Fibroblast of lung (primary cell): ENCODE measurements at regions not wholly inside any gene's neighbourhood (a gene's known extent, or its start where the extent isn't known, plus 50 kb on each side); places are given as distances from the start of the nearest gene placed in this dataset.

Experiments
- EZH2 ChIP-seq: IDR thresholded peaks from 2 replicates; pipeline ENCODE4 v1.5.1; 2012; ENCODE audit warnings: low read length, control low read depth, mild to moderate bottlenecking; ENCODE audit errors: missing control alignments
- TF ChIP-seq, protein P1 (sequence below), 2 donors: IDR thresholded peaks in 1 of 2; conservative IDR thresholded peaks in 1 of 2; 1 replicate in 1 of 2; 2 replicates in 1 of 2; pipeline ENCODE4 v1.5.1; 2011 to 2012; ENCODE audit warnings: low read length in 2 of 2, control low read depth in 1 of 2, inconsistent platforms in 1 of 2, low read depth in 1 of 2, mild to moderate bottlenecking in 1 of 2

GRCh38 chr4:19650903-19651864, 600.5 kb upstream of the SLIT2 start:
- TF ChIP-seq, protein P1, sequence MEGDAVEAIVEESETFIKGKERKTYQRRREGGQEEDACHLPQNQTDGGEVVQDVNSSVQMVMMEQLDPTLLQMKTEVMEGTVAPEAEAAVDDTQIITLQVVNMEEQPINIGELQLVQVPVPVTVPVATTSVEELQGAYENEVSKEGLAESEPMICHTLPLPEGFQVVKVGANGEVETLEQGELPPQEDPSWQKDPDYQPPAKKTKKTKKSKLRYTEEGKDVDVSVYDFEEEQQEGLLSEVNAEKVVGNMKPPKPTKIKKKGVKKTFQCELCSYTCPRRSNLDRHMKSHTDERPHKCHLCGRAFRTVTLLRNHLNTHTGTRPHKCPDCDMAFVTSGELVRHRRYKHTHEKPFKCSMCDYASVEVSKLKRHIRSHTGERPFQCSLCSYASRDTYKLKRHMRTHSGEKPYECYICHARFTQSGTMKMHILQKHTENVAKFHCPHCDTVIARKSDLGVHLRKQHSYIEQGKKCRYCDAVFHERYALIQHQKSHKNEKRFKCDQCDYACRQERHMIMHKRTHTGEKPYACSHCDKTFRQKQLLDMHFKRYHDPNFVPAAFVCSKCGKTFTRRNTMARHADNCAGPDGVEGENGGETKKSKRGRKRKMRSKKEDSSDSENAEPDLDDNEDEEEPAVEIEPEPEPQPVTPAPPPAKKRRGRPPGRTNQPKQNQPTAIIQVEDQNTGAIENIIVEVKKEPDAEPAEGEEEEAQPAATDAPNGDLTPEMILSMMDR (conservative IDR thresholded peaks at IDR 0.05 in 1 of 2, IDR thresholded peaks at IDR 0.05 in 1 of 2; ENCODE audit: low read depth in 1 of 2, low read length in 2 of 2): no peak
- TF ChIP-seq EZH2: no peak
